GM12878 (cell line): ENCODE measurements at regions not wholly inside any gene's neighbourhood (a gene's known extent, or its start where the extent isn't known, plus 50 kb on each side); places are given as distances from the start of the nearest gene placed in this dataset.

Source experiments
- ATAC-seq: fragments of 200-7000 bp; cut with Tn5 transposase; 3 replicates; pipeline ENCODE4 v1.9.1; 2020; ENCODE audit warnings: mild to moderate bottlenecking, moderate library complexity
- BruUV-seq: library from RNA; stranded (reverse); fragments of 400-500 nt; replicated peaks from 2 replicates; lab custom pipeline; 2021; lab: Mats Ljungman, UMichigan
- CTCF ChIA-PET: fragments of 300-600 bp; sonication (Branson Sonifier 250); formaldehyde crosslinking; extraction: SDS; loops from one replicate; lab custom pipeline; 2021; ENCODE audit warnings: inconsistent platforms; lab: Yijun Ruan, JAX
- POLR2A ChIA-PET: fragments of 350-600 bp; formaldehyde crosslinking; extraction: SDS; loops from one replicate; lab custom pipeline; 2021; ENCODE audit warnings: inconsistent platforms; lab: Charles Lee
- RAD21 ChIA-PET: fragments of 300-600 bp; sonication (Branson Sonifier 250); formaldehyde crosslinking; loops from one replicate; lab custom pipeline; 2023; ENCODE audit warnings: antibody characterized with exemption; ENCODE audit not compliant: unreplicated experiment; lab: Charles Lee
- SMC1A ChIA-PET: fragments of 300-600 bp; sonication (Branson Sonifier 250); formaldehyde crosslinking; loops from one replicate; lab custom pipeline; 2023; ENCODE audit not compliant: unreplicated experiment, uncharacterized antibody; lab: Charles Lee
- DNase-seq: peaks from one replicate; pipeline ENCODE4 v3.0.0-alpha.2; 2011; ENCODE audit warnings: low read depth, low spot score
- FAIRE-seq: peaks from 3 replicates; lab custom pipeline; 2011; peaks lifted over from hg19 to GRCh38; lab: Jason Lieb, UNC
- H2AFZ ChIP-seq: 2 replicates; pipeline ENCODE4 v1.6.0; 2011; ENCODE audit warnings: low read depth, low read length, control low read depth; ENCODE audit not compliant: control insufficient read depth
- H3K27ac ChIP-seq: 2 replicates; pipeline ENCODE4 v1.5.1; 2011; ENCODE audit warnings: control low read depth; ENCODE audit not compliant: control insufficient read depth, insufficient read depth
- H3K27me3 ChIP-seq, 2 experiments: replicated peaks in 1 of 2; 2 replicates each; pipeline versions ENCODE4 v1.6.0 to v1.6.1; 2011; ENCODE audit warnings: low read length in 1 of 2; ENCODE audit not compliant: control insufficient read depth in 2 of 2, insufficient read depth in 2 of 2
- H3K36me3 ChIP-seq, 2 experiments: 2 replicates each; pipeline ENCODE4 v1.5.1; 2011; ENCODE audit warnings: low read length in 1 of 2; ENCODE audit not compliant: control insufficient read depth in 2 of 2, insufficient read depth in 2 of 2
- H3K4me1 ChIP-seq: 2 replicates; pipeline ENCODE4 v1.6.1; 2011; ENCODE audit warnings: mild to moderate bottlenecking, low read length, moderate library complexity, mixed read lengths; ENCODE audit not compliant: control insufficient read depth, insufficient read depth
- H3K4me2 ChIP-seq: 2 replicates; pipeline ENCODE4 v1.6.0; 2011; ENCODE audit warnings: control low read depth; ENCODE audit not compliant: control insufficient read depth, insufficient read depth
- H3K4me3 ChIP-seq: fragments of 200-600 bp; sonication (generic); 2 replicates; pipeline ENCODE4 v1.5.1; 2016
- H3K79me2 ChIP-seq: 2 replicates; pipeline ENCODE4 v1.6.0; 2011; ENCODE audit warnings: low read length; ENCODE audit not compliant: control insufficient read depth, insufficient read depth
- H3K9ac ChIP-seq: 2 replicates; pipeline ENCODE4 v1.8.0; 2011; ENCODE audit warnings: low read length, control low read depth, mixed read lengths; ENCODE audit not compliant: control insufficient read depth, insufficient read depth
- H3K9me3 ChIP-seq: replicated peaks from 3 replicates; pipeline ENCODE4 v1.5.1; 2011; ENCODE audit warnings: mild to moderate bottlenecking, low read length; ENCODE audit not compliant: control insufficient read depth, insufficient read depth
- H4K20me1 ChIP-seq: 2 replicates; pipeline ENCODE4 v1.6.0; 2011; ENCODE audit not compliant: control insufficient read depth, insufficient read depth
- NFXL1 ChIP-seq: fragments of 450-650 bp; IDR thresholded peaks from 2 replicates; pipeline ENCODE4 v1.6.1; 2017; ENCODE audit warnings: antibody characterized with exemption, mild to moderate bottlenecking, borderline replicate concordance
- PKNOX1 ChIP-seq: fragments of 450-650 bp; IDR thresholded peaks from 2 replicates; pipeline ENCODE4 v1.6.1; 2016; ENCODE audit warnings: mild to moderate bottlenecking
- SMAD5 ChIP-seq: IDR thresholded peaks from 2 replicates; pipeline ENCODE4 v1.6.1; 2016; ENCODE audit warnings: antibody characterized with exemption, low read depth
- SP1 ChIP-seq: IDR thresholded peaks from one replicate; pipeline ENCODE4 v1.6.1; 2011; ENCODE audit warnings: low read depth, low read length
- SREBF2 ChIP-seq: IDR thresholded peaks from 2 replicates; pipeline ENCODE4 v1.6.1; 2012; ENCODE audit warnings: mild to moderate bottlenecking, low read length
- ZNF217 ChIP-seq: fragments of 450-650 bp; IDR thresholded peaks from 2 replicates; pipeline ENCODE4 v1.6.1; 2017; ENCODE audit warnings: antibody characterized with exemption, mild to moderate bottlenecking
- ZNF592 ChIP-seq: fragments of 450-650 bp; IDR thresholded peaks from 2 replicates; pipeline ENCODE4 v1.6.1; 2017; ENCODE audit warnings: mild to moderate bottlenecking, moderate library complexity
- WGBS: methylation state at CpG from one replicate; pipeline ENCODE4 v1.1.6; 2016; ENCODE audit warnings: low lambda C conversion rate; ENCODE audit not compliant: insufficient replicate concordance, insufficient coverage; ENCODE audit errors: missing lambda C conversion rate; 5-methylcytosine and 5-hydroxymethylcytosine counted together
- in situ Hi-C: fragments of 300-500 bp; cut with MboI; formaldehyde crosslinking; loops from 9 replicates; pipeline ENCODE4 v1.14.3; 2018; ENCODE audit warnings: mixed read lengths
- intact Hi-C: fragments of 100-400 bp; cut with micrococcal nuclease; formaldehyde crosslinking; loops from one replicate; pipeline ENCODE4 v1.14.2; 2022; ENCODE audit not compliant: unreplicated experiment
- TF ChIP-seq, protein P1 (sequence below): fragments of 450-650 bp; IDR thresholded peaks from 2 replicates; pipeline ENCODE4 v1.6.1; 2017; ENCODE audit warnings: low read depth, mild to moderate bottlenecking, moderate library complexity
- TF ChIP-seq, protein P2 (sequence below): IDR thresholded peaks from 2 replicates; pipeline ENCODE4 v1.6.1; 2011; ENCODE audit warnings: borderline replicate concordance, low read depth, mild to moderate bottlenecking, moderate library complexity, mixed read lengths, low read length; ENCODE audit not compliant: insufficient read depth; ENCODE audit errors: extremely low read length

- TF ChIP-seq, protein P1, sequence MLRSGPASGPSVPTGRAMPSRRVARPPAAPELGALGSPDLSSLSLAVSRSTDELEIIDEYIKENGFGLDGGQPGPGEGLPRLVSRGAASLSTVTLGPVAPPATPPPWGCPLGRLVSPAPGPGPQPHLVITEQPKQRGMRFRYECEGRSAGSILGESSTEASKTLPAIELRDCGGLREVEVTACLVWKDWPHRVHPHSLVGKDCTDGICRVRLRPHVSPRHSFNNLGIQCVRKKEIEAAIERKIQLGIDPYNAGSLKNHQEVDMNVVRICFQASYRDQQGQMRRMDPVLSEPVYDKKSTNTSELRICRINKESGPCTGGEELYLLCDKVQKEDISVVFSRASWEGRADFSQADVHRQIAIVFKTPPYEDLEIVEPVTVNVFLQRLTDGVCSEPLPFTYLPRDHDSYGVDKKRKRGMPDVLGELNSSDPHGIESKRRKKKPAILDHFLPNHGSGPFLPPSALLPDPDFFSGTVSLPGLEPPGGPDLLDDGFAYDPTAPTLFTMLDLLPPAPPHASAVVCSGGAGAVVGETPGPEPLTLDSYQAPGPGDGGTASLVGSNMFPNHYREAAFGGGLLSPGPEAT = no peak
- no peak for TF ChIP-seq ZNF217
- TF ChIP-seq, all 136 proteins: peak for 0
Measured at GRCh38 chr6:139470997-139471396, 96.5 kb upstream of the CITED2 start (continued).

DNA sequence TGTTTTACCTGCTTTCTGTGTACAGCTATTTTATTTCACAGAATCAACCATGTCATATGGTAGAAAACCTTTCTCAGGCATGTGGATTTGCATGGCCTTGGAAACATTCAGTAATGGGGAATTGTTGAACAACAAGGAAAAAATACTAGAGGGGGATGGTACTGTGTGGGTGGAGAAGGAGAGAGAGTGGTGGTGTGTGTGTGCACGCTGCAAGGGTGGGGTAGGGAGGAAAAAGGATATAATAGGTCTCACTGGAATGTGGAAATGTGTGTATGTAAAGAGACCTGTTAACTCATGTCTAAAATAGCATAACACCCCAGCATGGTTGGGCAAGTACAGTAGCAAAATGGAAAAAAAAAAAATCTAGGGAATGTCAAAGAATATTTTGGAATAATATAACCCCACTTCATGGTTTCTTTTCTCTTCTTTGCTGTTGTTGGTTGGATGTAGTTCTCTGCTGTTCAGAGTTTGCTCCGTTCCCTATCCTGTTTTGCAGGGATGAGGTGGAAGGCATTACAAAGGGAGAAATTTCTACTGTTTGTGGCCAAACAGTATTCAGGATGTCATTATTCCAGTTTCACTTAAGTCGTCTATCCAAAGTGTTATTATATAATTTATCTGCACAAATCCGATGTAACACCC is 93.9 kb upstream of the CITED2 start:
- intact Hi-C loops (no loop called here), in situ Hi-C loops (no loop called here)
- Histone ChIP-seq H3K9me3 (no peaks in the 10 kb centered on the region), H3K79me2 (no peaks in the 10 kb centered on the region), H3K36me3 (no peaks in the 10 kb centered on the region), H3K9ac (no peak overlapping the region), H3K4me2 (no peak overlapping the region), H3K4me3 (no peak overlapping the region), H3K4me1 (no peaks in the 10 kb centered on the region), H3K27me3 (no peaks in the 10 kb centered on the region), H3K27ac (no peak overlapping the region), H2AFZ (no peak overlapping the region), H4K20me1 (no peaks in the 10 kb centered on the region)
- 75% methylated on average over 4 of the region's 4 CpGs for WGBS
- no TSS peak for BruUV-seq
- DNase-seq (no peak), ATAC-seq (no peak), FAIRE-seq (no peak)
- SMC1A ChIA-PET = interaction anchor here (0.9 kb wide), 1 partner anchor 10 kb away, joined by 3 read pairs; no protein-coding TSS in a partner anchor
- POLR2A ChIA-PET = no interaction called here
- TF ChIP-seq SREBF2 (no peak), SP1 (no peak), ZNF592 (no peak), NFXL1 (no peak), SMAD5 (no peak), PKNOX1 (no peak)
- TF ChIP-seq, protein P2, sequence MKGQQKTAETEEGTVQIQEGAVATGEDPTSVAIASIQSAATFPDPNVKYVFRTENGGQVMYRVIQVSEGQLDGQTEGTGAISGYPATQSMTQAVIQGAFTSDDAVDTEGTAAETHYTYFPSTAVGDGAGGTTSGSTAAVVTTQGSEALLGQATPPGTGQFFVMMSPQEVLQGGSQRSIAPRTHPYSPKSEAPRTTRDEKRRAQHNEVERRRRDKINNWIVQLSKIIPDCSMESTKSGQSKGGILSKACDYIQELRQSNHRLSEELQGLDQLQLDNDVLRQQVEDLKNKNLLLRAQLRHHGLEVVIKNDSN = no peak
- CTCF ChIA-PET = interaction anchor here (0.6 kb wide), 1 partner anchor 7 kb away, joined by 3 read pairs; no protein-coding TSS in a partner anchor
- RAD21 ChIA-PET = no interaction called here
